ENCODE measurements at regions not wholly inside any gene's neighbourhood (a gene's known extent, or its start where the extent isn't known, plus 50 kb on each side); places are given as distances from the start of the nearest gene placed in this dataset.

DNA sequence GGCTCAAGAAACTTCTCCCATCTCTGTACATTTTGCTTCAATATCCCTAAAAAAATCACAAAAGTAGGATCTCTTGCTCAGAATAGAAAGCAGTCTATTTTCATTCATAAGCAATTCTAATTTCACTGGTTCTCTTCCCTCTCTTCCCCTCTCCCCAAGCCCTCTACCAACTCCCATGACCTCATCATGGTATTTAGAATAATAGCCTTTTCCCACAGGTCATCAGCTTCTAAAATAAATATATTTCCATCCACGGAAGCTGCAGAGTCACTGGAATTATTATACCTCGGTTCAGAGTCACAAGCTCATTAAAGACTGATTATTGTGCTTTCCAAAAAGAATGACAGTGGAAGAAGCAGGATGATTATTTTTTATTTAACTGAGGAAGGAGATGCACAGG lies 84.2 kb upstream of the ADRA1B start:
- no peaks in the 10 kb centered on the region for H3K9me3 ChIP-seq (ENCODE audit: severe bottlenecking)
- ATAC-seq (ENCODE audit: low read depth), result no peak

DNA sequence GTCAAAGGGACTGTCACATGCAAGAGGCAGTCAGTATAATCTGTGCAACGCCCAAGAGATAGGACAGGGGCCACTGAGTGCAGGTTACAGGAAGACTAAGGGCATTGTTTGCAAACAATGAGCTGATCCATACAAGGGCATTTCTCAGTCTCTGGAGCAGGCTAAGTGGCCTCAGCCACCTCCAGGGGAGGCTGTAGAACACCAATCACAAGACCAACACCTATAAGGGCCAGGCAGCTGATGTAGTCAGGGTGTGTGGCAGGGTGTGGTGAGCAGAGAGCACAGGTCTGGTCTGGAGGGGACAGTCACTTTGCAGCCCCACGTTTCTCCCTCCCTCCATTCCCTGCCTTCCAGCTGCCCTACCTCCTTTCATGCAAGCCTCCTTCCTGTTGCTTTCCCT lies 83.2 kb upstream of the ADRA1B start:
- DNase-seq (ENCODE audit: low spot score) (no peak), ATAC-seq (ENCODE audit: low read depth) (peak; percentile 27; the same call in 1 of the 3 replicates)
- H3K4me1 ChIP-seq (ENCODE audit: insufficient read depth, poor library complexity, severe bottlenecking), result peaks cover 2% of the 10 kb centered on the region

More for the DNA sequence above, 84.2 kb upstream of the ADRA1B start:
- Histone ChIP-seq H3K27me3 (ENCODE audit: insufficient read depth, poor library complexity, severe bottlenecking) (no peaks in the 10 kb centered on the region), H3K36me3 (ENCODE audit: low read depth) (no peaks in the 10 kb centered on the region), H3K4me1 (ENCODE audit: insufficient read depth, poor library complexity, severe bottlenecking) (no peaks in the 10 kb centered on the region), H3K27ac (ENCODE audit: poor library complexity, severe bottlenecking) (no peak overlapping the region), H3K4me3 (ENCODE audit: severe bottlenecking) (no peak overlapping the region)
- TF ChIP-seq, protein P1, sequence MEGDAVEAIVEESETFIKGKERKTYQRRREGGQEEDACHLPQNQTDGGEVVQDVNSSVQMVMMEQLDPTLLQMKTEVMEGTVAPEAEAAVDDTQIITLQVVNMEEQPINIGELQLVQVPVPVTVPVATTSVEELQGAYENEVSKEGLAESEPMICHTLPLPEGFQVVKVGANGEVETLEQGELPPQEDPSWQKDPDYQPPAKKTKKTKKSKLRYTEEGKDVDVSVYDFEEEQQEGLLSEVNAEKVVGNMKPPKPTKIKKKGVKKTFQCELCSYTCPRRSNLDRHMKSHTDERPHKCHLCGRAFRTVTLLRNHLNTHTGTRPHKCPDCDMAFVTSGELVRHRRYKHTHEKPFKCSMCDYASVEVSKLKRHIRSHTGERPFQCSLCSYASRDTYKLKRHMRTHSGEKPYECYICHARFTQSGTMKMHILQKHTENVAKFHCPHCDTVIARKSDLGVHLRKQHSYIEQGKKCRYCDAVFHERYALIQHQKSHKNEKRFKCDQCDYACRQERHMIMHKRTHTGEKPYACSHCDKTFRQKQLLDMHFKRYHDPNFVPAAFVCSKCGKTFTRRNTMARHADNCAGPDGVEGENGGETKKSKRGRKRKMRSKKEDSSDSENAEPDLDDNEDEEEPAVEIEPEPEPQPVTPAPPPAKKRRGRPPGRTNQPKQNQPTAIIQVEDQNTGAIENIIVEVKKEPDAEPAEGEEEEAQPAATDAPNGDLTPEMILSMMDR (IDR thresholded peaks at IDR 0.05; ENCODE audit: poor library complexity, severe bottlenecking), result no peak
- no peak for DNase-seq (ENCODE audit: low spot score)

DNA sequence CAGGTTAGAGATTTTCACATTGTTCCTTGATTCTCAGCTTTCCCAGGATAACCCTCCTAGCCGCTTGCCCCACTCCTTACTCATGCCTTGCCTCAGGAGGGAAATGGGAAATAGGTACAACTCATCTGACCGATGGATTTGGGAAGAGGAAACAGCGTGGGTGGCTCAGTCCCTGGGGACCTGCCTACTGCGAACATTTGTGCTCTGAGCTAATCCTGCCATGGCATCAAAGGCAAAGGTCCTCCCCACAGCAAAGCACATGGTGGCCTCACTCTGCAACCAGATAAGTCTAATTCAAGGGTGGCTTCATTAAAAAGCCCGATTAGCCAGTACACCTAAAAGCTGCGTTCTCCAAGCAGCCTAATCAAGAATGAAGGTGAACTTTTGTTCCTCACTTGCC lies 82.4 kb upstream of the ADRA1B start:
- H3K27me3 ChIP-seq (ENCODE audit: insufficient read depth, poor library complexity, severe bottlenecking), result no peaks in the 10 kb centered on the region
- no peak for ATAC-seq (ENCODE audit: low read depth)
- no peak overlapping the region for H3K4me3 ChIP-seq (ENCODE audit: severe bottlenecking)
- H3K4me1 ChIP-seq (ENCODE audit: insufficient read depth, poor library complexity, severe bottlenecking), result peaks cover 9% of the 10 kb centered on the region
- no peak overlapping the region for H3K27ac ChIP-seq (ENCODE audit: poor library complexity, severe bottlenecking)
- no peaks in the 10 kb centered on the region for H3K9me3 ChIP-seq (ENCODE audit: severe bottlenecking)
- H3K36me3 ChIP-seq (ENCODE audit: low read depth), result no peaks in the 10 kb centered on the region
- TF ChIP-seq, protein P1 (IDR thresholded peaks at IDR 0.05; ENCODE audit: poor library complexity, severe bottlenecking), result no peak
- DNase-seq (ENCODE audit: low spot score), result no peak

More for the DNA sequence above, 83.2 kb upstream of the ADRA1B start:
- TF ChIP-seq, protein P1 (IDR thresholded peaks at IDR 0.05; ENCODE audit: poor library complexity, severe bottlenecking), result no peak
- Histone ChIP-seq H3K9me3 (ENCODE audit: severe bottlenecking) (no peaks in the 10 kb centered on the region), H3K27ac (ENCODE audit: poor library complexity, severe bottlenecking) (no peak overlapping the region), H3K4me3 (ENCODE audit: severe bottlenecking) (no peak overlapping the region), H3K36me3 (ENCODE audit: low read depth) (no peaks in the 10 kb centered on the region), H3K27me3 (ENCODE audit: insufficient read depth, poor library complexity, severe bottlenecking) (no peaks in the 10 kb centered on the region)

DNA sequence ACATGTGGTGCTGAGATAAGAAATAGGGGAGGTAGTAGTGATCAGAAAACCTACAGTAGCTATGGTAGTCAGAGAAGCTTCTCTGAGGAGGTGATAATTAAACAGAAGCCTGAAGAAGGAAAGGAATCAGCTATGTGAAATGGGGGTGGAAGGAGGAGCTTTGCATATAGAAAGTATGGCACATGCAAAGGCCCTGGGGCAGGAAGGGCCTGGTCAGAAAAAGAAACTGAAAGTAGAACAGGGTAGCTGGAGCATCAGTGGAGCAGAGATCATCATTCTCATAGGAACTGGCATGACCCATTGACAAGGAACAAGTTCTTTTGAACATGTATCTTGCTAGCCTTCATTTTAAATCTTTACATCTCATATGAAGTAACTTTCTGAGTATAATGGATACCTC lies 80.7 kb upstream of the ADRA1B start:
- no peak overlapping the region for H3K27ac ChIP-seq (ENCODE audit: poor library complexity, severe bottlenecking)
- H3K27me3 ChIP-seq (ENCODE audit: insufficient read depth, poor library complexity, severe bottlenecking), result no peaks in the 10 kb centered on the region
- no peaks in the 10 kb centered on the region for H3K36me3 ChIP-seq (ENCODE audit: low read depth)
- DNase-seq (ENCODE audit: low spot score), result no peak
- H3K4me1 ChIP-seq (ENCODE audit: insufficient read depth, poor library complexity, severe bottlenecking), result peaks cover 13% of the 10 kb centered on the region
- TF ChIP-seq, protein P1 (IDR thresholded peaks at IDR 0.05; ENCODE audit: poor library complexity, severe bottlenecking), result no peak
- no peaks in the 10 kb centered on the region for H3K9me3 ChIP-seq (ENCODE audit: severe bottlenecking)
- no peak overlapping the region for H3K4me3 ChIP-seq (ENCODE audit: severe bottlenecking)
- no peak for ATAC-seq (ENCODE audit: low read depth)

DNA sequence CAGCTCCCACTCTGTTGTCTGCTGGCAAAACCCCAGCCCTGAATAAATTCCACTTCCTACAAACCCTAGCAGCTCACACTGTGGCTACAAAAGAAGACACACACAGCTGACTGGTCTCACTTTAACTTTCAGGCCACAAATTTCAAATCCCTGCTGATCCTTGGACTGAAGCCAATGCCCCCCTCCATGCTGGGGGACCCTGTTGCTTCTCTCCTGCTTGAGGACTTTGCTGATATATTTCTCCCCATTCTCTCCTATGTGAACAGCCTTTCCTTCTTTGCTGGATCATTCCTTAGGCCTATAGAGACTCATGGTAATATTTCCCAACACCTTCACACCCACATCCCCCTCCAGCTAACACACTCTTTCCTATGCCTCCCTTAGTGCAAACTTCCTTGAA lies 79.6 kb upstream of the ADRA1B start:
- no peak for ATAC-seq (ENCODE audit: low read depth)
- no peak for DNase-seq (ENCODE audit: low spot score)
- TF ChIP-seq, protein P1 (IDR thresholded peaks at IDR 0.05; ENCODE audit: poor library complexity, severe bottlenecking), result no peak
- H3K9me3 ChIP-seq (ENCODE audit: severe bottlenecking), result no peaks in the 10 kb centered on the region
- no peaks in the 10 kb centered on the region for H3K27me3 ChIP-seq (ENCODE audit: insufficient read depth, poor library complexity, severe bottlenecking)
- no peak overlapping the region for H3K27ac ChIP-seq (ENCODE audit: poor library complexity, severe bottlenecking)
- no peak overlapping the region for H3K4me3 ChIP-seq (ENCODE audit: severe bottlenecking)
- H3K36me3 ChIP-seq (ENCODE audit: low read depth), result no peaks in the 10 kb centered on the region
- H3K4me1 ChIP-seq (ENCODE audit: insufficient read depth, poor library complexity, severe bottlenecking), result peaks cover 13% of the 10 kb centered on the region
